ENCODE measurements at regions not wholly inside any gene's neighbourhood (a gene's known extent, or its start where the extent isn't known, plus 50 kb on each side); places are given as distances from the start of the nearest gene placed in this dataset.

GRCh38 chr10:78800006-78800405 is 268.8 kb upstream of the ZMIZ1 start:
- CTCF ChIA-PET, result no interaction called here
- H3F3A ChIP-seq (ENCODE audit: insufficient read depth, low read depth), result peaks cover 18% of the 10 kb centered on the region; the same call in 1 of the 2 replicates
- no TSS peak for BruUV-seq (replicated peaks)
- TF ChIP-seq EZH2 (IDR thresholded peaks at IDR 0.05; ENCODE audit: low read depth) (no peak), CTCF (conservative IDR thresholded peaks at IDR 0.05) (no peak)
- no peaks in the 10 kb centered on the region for H3K36me3 ChIP-seq (ENCODE audit: low read depth)
- H3K27me3 ChIP-seq (ENCODE audit: insufficient read depth, low read depth), result no peaks in the 10 kb centered on the region
- no peak for DNase-seq
- H3K9me3 ChIP-seq (ENCODE audit: insufficient read depth, low read depth), result no peaks in the 10 kb centered on the region
- peaks cover 30% of the 10 kb centered on the region for H3K4me1 ChIP-seq (replicated peaks; ENCODE audit: insufficient read depth)
- POLR2A ChIA-PET (ENCODE audit: unreplicated experiment), result no interaction called here
- H3K4me3 ChIP-seq, result no peak overlapping the region
- no peaks in the 10 kb centered on the region for H3K9me2 ChIP-seq (ENCODE audit: insufficient read depth)
- H3K4me2 ChIP-seq, result peak overlapping the region; percentile 21
- H4K20me1 ChIP-seq (ENCODE audit: insufficient read depth), result no peaks in the 10 kb centered on the region
- H2AFZ ChIP-seq, result no peak overlapping the region
- no peak overlapping the region for H3K27ac ChIP-seq
- intact Hi-C loops (cut with micrococcal nuclease; ENCODE audit: unreplicated experiment), result no loop called here
- no peaks in the 10 kb centered on the region for H3K79me2 ChIP-seq (ENCODE audit: low read depth)

DNA sequence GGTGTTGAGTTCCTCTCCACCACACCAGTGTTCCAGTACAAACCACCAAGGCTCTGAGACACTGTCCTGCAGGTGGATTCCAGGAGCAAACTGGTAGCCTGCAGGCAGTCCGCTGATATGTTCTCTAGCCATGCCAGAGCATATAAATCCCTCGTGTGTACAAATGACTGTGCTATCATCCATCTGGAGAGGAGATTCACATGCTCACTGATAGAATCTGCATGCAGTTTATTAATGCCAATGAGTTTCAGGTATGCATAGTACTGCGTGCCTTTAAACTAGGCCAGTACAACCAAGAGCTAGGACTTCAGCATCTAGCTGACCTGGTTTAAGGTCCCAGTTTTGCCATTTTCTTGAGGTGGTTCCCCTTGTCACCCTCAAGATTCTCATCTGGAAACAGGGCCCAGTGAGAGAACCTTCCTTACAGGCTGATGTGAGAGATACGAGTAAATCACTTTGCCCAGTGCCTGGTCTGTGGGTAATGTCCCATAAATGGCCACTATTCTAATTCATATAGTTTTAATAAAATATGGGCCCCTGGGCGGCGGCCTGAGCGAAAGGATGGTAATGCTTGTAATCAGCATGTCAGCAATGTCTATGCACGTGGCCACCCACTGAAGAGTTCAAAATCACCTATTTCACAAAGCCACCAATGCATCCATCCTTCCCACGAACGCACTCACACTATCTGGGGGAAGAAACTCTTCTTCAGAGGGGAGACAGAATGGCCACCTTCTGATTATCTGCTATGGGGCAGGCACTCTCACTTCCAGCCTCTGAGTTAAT is 268.0 kb upstream of the ZMIZ1 start:
- H4K20me1 ChIP-seq (ENCODE audit: insufficient read depth), result no peaks in the 10 kb centered on the region
- H3K9me3 ChIP-seq (ENCODE audit: insufficient read depth, low read depth), result no peaks in the 10 kb centered on the region
- ChIA-PET CTCF (no interaction called here), POLR2A (ENCODE audit: unreplicated experiment) (no interaction called here)
- no peaks in the 10 kb centered on the region for H3K27me3 ChIP-seq (ENCODE audit: insufficient read depth, low read depth)
- H3K27ac ChIP-seq, result no peak overlapping the region
- no peaks in the 10 kb centered on the region for H3K9me2 ChIP-seq (ENCODE audit: insufficient read depth)
- H3K36me3 ChIP-seq (ENCODE audit: low read depth), result no peaks in the 10 kb centered on the region
- DNase-seq, result no peak
- H3F3A ChIP-seq (ENCODE audit: insufficient read depth, low read depth), result peaks cover 23% of the 10 kb centered on the region; the same call in 1 of the 2 replicates
- no peaks in the 10 kb centered on the region for H3K79me2 ChIP-seq (ENCODE audit: low read depth)
- TF ChIP-seq CTCF (conservative IDR thresholded peaks at IDR 0.05), result no peak
- no peak for TF ChIP-seq EZH2 (IDR thresholded peaks at IDR 0.05; ENCODE audit: low read depth)
- no peak overlapping the region for H3K4me2 ChIP-seq
- intact Hi-C loops (cut with micrococcal nuclease; ENCODE audit: unreplicated experiment), result no loop called here
- H3K4me1 ChIP-seq (replicated peaks; ENCODE audit: insufficient read depth), result peaks cover 30% of the 10 kb centered on the region
- no TSS peak for BruUV-seq (replicated peaks)
- no peak overlapping the region for H2AFZ ChIP-seq
- no peak overlapping the region for H3K4me3 ChIP-seq

GRCh38 chr10:78802431-78802830 is 266.3 kb upstream of the ZMIZ1 start:
- CTCF ChIA-PET, result no interaction called here
- H3F3A ChIP-seq (ENCODE audit: insufficient read depth, low read depth), result peaks cover 23% of the 10 kb centered on the region; the same call in 1 of the 2 replicates

More at GRCh38 chr10:78802431-78802830, 266.3 kb upstream of the ZMIZ1 start:
- DNase-seq, result no peak
- no peak overlapping the region for H2AFZ ChIP-seq
- H3K79me2 ChIP-seq (ENCODE audit: low read depth), result no peaks in the 10 kb centered on the region
- H3K4me1 ChIP-seq (replicated peaks; ENCODE audit: insufficient read depth), result peaks cover 42% of the 10 kb centered on the region
- no peaks in the 10 kb centered on the region for H3K36me3 ChIP-seq (ENCODE audit: low read depth)
- POLR2A ChIA-PET (ENCODE audit: unreplicated experiment), result no interaction called here
- peak overlapping the region; percentile 52 for H3K4me2 ChIP-seq
- TF ChIP-seq EZH2 (IDR thresholded peaks at IDR 0.05; ENCODE audit: low read depth), result no peak
- H3K27me3 ChIP-seq (ENCODE audit: insufficient read depth, low read depth), result no peaks in the 10 kb centered on the region
- H4K20me1 ChIP-seq (ENCODE audit: insufficient read depth), result no peaks in the 10 kb centered on the region
- no TSS peak for BruUV-seq (replicated peaks)
- intact Hi-C loops (cut with micrococcal nuclease; ENCODE audit: unreplicated experiment), result no loop called here
- H3K27ac ChIP-seq, result no peak overlapping the region
- no peaks in the 10 kb centered on the region for H3K9me3 ChIP-seq (ENCODE audit: insufficient read depth, low read depth)
- H3K4me3 ChIP-seq, result no peak overlapping the region
- no peaks in the 10 kb centered on the region for H3K9me2 ChIP-seq (ENCODE audit: insufficient read depth)

Measured in PC-9 (cell line).